GM12872 (cell line): ENCODE measurements at regions not wholly inside any gene's neighbourhood (a gene's known extent, or its start where the extent isn't known, plus 50 kb on each side); places are given as distances from the start of the nearest gene placed in this dataset.

Experiments used
- TF ChIP-seq, protein P1 (sequence below): IDR thresholded peaks from 3 replicates; pipeline ENCODE4 v1.5.1; 2011; ENCODE audit warnings: low read depth, mild to moderate bottlenecking, low read length, moderate library complexity; ENCODE audit not compliant: insufficient read depth

DNA sequence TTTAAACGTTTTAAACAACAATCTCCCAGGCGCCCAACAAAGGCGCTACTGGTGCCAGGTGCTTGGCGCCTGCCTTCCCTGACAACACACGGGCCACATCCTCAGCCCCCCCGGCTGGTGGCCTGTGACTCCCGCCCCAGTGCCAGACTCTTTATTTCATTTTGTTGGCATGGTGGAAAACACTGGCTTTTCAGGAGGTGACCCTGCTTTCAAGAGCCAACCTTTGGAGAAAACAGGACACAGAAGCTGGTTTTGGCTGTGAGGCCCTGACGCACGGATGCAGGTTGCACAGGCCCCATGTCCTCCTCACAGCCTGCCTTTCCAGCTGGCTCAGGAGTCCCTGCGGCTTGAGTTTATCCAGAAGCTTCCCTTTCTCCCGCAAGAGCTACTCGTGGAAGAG lies 100.0 kb downstream of the METRNL start:
- TF ChIP-seq, protein P1, sequence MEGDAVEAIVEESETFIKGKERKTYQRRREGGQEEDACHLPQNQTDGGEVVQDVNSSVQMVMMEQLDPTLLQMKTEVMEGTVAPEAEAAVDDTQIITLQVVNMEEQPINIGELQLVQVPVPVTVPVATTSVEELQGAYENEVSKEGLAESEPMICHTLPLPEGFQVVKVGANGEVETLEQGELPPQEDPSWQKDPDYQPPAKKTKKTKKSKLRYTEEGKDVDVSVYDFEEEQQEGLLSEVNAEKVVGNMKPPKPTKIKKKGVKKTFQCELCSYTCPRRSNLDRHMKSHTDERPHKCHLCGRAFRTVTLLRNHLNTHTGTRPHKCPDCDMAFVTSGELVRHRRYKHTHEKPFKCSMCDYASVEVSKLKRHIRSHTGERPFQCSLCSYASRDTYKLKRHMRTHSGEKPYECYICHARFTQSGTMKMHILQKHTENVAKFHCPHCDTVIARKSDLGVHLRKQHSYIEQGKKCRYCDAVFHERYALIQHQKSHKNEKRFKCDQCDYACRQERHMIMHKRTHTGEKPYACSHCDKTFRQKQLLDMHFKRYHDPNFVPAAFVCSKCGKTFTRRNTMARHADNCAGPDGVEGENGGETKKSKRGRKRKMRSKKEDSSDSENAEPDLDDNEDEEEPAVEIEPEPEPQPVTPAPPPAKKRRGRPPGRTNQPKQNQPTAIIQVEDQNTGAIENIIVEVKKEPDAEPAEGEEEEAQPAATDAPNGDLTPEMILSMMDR, result no peak

DNA sequence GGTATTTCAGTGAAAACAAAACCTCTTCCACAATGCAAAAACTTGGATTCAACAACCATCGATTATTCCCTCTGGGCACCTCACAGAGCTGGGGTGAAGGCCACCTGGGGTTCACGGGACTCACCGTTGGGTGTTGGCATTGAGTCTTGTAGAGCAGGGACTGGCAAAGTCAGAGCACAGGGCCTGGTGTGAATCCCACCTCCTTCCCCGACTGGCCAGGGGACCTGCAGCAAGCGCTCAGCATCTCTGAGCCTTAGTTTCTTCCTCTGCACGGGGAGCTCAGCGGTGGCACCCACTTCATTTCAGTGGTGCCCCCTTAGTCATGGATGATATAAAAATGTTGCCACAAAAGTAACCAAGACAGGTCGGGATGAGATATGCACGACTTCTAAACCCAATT lies 100.4 kb downstream of the METRNL start:
- TF ChIP-seq, protein P1, result no peak

DNA sequence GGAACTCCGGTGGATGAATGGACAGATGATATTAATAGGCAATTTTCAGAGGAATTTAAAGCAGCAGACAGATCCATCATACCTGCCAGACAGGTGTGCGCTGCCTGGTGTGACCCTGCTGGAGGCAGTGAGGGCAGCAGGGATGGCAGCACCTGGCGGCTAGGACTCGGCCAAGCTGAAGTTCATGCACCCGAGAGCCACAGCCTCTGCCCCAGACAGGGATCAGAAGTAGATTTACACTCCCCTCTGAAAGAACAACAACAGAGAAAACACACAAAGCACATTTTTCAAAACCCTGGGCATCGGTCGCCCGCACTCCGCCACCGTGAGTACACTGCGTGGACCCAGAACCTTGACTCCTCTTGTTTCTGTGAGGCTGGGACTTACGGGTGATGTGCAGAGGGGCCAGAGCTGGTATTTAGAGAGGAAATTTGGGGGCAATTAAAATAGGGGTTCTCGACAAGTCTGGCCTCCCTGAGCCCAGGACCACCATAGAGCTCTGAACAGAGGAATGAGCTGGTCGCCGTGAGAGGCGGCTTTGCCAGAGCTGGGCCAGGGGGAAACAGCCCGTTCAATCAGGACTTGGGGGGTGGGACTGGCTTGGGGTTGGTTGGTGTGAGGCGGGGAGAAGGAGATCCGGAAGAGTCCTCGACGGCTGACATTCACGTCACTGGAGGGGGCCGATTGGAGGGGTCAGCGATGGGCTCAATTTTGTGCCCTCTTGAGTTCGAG lies 101.0 kb downstream of the METRNL start:
- TF ChIP-seq, protein P1, result no peak

DNA sequence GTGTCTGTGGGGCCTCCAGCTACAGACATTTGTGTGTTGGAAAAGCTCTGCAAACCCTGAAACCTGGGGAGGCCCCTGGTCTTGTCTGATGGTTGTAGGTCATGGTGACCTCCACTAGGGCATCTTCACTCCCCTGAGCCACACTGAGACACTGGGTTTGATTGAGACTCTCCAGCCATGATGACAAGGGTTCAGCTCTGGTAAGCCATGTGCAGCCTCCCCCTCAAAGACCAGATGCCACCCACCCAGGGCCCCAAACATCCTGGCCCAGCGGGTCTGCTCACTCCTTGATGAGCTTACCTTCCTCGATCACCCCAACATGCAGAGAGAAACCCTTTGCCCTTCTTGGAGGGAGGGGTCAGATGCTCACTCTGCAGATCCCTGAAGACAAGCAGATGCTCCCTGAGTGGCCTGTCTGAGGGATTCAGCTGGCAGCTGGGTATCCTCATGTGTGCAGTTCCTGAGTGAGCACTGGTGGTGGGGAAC lies 101.6 kb downstream of the METRNL start:
- TF ChIP-seq, protein P1, result peak; percentile 28; the same call in 1 of the 3 replicates

DNA sequence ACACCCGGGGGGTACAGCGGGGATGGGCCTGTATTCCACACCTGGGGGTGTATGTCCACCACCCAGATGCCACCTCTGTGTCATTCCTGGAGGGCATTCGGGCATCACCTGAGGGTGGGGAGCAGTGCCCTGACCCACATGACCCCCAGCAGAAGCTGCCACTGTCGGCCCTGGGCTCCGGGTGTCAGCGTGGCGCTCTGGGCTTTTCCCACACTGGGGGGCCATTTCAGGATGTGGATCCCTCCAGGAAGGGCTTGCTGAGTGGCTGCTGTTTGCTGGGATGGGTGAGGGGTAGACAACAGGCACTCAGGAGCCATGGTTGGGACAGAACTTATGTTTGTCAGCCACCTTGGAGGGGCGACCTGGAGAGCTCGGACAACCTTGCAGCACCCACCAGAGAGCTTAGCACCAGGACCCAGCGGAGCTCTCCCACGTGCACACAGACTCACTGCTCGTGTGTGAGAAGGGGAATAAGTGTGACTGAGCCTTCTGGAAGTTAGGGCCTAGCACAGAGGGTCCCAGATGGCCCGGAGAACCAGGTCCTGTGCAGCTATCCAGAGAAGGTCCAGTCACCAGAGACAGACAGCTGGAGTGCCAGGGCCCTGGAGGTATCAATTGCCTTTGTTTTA lies 102.7 kb downstream of the METRNL start:
- TF ChIP-seq, protein P1, result no peak

DNA sequence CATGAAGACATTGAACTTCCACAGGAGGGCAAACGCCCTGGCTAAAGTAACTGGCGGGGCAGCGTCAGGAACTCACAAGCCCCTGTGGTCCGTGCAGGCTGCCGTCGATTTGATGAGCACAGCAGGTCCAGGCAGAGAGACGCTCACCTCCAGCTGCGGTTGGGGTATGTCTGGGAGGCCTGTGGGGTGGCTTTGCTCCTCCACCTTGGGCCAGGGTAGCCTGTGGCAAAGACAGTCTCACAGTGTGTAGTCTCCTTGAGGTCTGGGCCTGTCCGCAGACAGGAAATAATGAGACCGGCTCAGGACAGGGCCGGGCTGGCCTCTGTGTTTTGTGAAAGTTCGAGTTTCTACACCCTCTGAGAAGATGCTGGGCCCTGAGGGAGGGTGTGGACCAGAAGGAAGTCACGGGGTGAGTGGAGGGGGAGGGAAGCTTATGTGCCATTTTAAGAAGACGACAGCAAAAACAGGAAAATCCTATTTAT lies 103.3 kb downstream of the METRNL start:
- TF ChIP-seq, protein P1, result no peak

DNA sequence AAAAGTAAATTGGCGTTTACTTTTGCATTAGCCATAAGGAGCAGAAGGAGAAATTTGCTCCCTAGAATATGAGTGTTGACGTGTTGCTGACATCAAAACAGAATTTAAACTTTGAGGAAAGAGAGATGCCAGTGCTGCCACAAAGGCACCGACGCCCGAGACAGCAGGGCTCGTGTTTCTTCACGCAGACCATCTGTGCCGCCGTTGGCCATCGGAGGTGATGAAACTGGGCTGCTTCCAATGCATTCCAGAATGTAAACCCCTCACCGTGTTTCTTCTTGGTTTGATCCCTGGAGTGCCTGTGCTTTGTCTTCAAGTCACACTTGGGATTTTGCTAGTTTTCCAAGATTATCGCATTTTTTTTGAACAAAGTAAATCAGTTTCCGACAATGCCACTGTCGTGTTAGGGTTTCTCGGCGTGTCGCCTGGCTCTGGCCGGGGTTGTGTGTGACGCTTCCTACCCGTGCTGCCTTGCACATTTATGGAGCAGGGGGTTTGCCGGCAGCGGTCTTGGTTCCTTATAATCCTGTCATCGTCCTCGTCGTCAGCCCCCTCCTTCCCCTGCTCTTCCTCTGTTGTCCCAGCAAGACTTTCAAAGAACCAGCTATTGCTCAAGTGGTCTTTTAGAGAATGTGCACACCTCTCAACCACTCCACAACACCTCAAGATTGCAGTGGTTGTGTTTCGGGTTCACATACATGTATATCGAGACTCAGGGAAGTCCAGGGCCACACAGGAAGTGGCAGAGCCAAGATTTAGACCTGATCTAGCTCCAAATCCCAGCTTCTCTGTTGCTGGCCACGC lies 103.9 kb downstream of the METRNL start:
- TF ChIP-seq, protein P1, result no peak
